ENCODE measurements at regions not wholly inside any gene's neighbourhood (a gene's known extent, or its start where the extent isn't known, plus 50 kb on each side); places are given as distances from the start of the nearest gene placed in this dataset.

GRCh38 chr13:109698779-109699178 lies 87.6 kb downstream of the IRS2 start:
- TF ChIP-seq CTCF (optimal IDR thresholded peaks at IDR 0.05 in 1 of 3, IDR thresholded peaks at IDR 0.05 in 1 of 3, conservative IDR thresholded peaks at IDR 0.05 in 1 of 3; ENCODE audit: extremely low read depth in 1 of 3, insufficient read depth in 2 of 3, low read length in 3 of 3) (no peak), EZH2 (IDR thresholded peaks at IDR 0.05; ENCODE audit: low read length) (no peak)
